KMS-11 (cell line): ENCODE measurements at regions not wholly inside any gene's neighbourhood (a gene's known extent, or its start where the extent isn't known, plus 50 kb on each side); places are given as distances from the start of the nearest gene placed in this dataset.

ENCODE experiments used
- H2AFZ ChIP-seq: fragments of 200-600 bp; sonication (generic); 2 replicates; pipeline ENCODE4 v1.6.1; 2016; ENCODE audit warnings: antibody characterized with exemption, mixed run types, low read depth
- H3K27ac ChIP-seq: fragments of 200-600 bp; sonication (generic); 2 replicates; pipeline ENCODE4 v1.6.1; 2016; ENCODE audit warnings: mild to moderate bottlenecking, mixed run types
- H3K27me3 ChIP-seq: fragments of 200-600 bp; sonication (generic); 2 replicates; pipeline ENCODE4 v1.6.1; 2017; ENCODE audit warnings: mild to moderate bottlenecking, low read depth, mixed run types, moderate library complexity; ENCODE audit not compliant: insufficient read depth
- H3K36me3 ChIP-seq: fragments of 200-600 bp; sonication (generic); 2 replicates; pipeline ENCODE4 v1.6.1; 2017; ENCODE audit warnings: mild to moderate bottlenecking, mixed run types; ENCODE audit not compliant: insufficient read depth
- H3K4me1 ChIP-seq: fragments of 200-600 bp; sonication (generic); 2 replicates; pipeline ENCODE4 v1.6.1; 2016; ENCODE audit warnings: mild to moderate bottlenecking, low read depth, mixed run types; ENCODE audit not compliant: poor library complexity, severe bottlenecking
- H3K4me2 ChIP-seq: fragments of 200-600 bp; sonication (generic); 2 replicates; pipeline ENCODE4 v1.7.0; 2016; ENCODE audit warnings: mild to moderate bottlenecking, mixed run types
- H3K4me3 ChIP-seq: fragments of 200-600 bp; sonication (generic); IDR thresholded peaks from 2 replicates; pipeline ENCODE4 v1.6.1; 2017; ENCODE audit warnings: low read depth, low read length, mixed read lengths; ENCODE audit not compliant: insufficient read depth
- H3K79me2 ChIP-seq: fragments of 200-600 bp; sonication (generic); 2 replicates; pipeline ENCODE4 v1.6.1; 2016; ENCODE audit warnings: low read depth, mixed run types; ENCODE audit not compliant: insufficient read depth
- H3K9ac ChIP-seq: fragments of 200-600 bp; sonication (generic); 2 replicates; pipeline ENCODE4 v1.6.1; 2016; ENCODE audit warnings: mild to moderate bottlenecking, mixed run types
- H4K20me1 ChIP-seq: fragments of 200-600 bp; sonication (generic); 2 replicates; pipeline ENCODE4 v1.6.1; 2016; ENCODE audit warnings: mild to moderate bottlenecking, mixed run types; ENCODE audit not compliant: insufficient read depth
- TF ChIP-seq, protein P1 (sequence below): fragments of 200-600 bp; sonication (generic); conservative IDR thresholded peaks from 2 replicates; pipeline ENCODE4 v1.6.1; 2017; ENCODE audit warnings: low read depth, mild to moderate bottlenecking, antibody characterized with exemption, low read length, moderate library complexity, mixed read lengths

DNA sequence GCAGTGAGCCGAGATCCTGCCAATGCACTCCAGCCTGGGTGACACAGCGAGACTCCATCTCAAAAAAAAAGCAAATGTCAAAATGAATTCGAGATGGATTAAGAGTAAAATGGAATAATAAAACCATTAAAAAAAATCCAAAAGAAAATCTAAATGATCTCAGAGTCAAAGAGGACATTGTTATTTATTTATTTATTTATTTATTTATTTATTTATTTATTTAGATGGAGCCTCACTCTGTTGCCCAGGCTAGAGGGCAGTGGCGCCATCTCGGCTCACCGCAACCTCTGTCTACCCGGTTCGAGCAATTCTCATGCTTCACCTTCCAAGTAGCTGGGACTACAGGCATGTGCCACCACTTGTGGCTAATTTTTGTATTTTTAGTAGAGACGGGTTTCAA, 349.2 kb downstream of the ANKRD30A start:
- H3K79me2 ChIP-seq = no peaks in the 10 kb centered on the region
- TF ChIP-seq, protein P1, sequence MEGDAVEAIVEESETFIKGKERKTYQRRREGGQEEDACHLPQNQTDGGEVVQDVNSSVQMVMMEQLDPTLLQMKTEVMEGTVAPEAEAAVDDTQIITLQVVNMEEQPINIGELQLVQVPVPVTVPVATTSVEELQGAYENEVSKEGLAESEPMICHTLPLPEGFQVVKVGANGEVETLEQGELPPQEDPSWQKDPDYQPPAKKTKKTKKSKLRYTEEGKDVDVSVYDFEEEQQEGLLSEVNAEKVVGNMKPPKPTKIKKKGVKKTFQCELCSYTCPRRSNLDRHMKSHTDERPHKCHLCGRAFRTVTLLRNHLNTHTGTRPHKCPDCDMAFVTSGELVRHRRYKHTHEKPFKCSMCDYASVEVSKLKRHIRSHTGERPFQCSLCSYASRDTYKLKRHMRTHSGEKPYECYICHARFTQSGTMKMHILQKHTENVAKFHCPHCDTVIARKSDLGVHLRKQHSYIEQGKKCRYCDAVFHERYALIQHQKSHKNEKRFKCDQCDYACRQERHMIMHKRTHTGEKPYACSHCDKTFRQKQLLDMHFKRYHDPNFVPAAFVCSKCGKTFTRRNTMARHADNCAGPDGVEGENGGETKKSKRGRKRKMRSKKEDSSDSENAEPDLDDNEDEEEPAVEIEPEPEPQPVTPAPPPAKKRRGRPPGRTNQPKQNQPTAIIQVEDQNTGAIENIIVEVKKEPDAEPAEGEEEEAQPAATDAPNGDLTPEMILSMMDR = no peak
- H3K9ac ChIP-seq = no peak overlapping the region
- no peak overlapping the region for H3K4me3 ChIP-seq
- H3K27me3 ChIP-seq = no peaks in the 10 kb centered on the region
- no peak overlapping the region for H2AFZ ChIP-seq
- H3K27ac ChIP-seq = no peak overlapping the region
- no peaks in the 10 kb centered on the region for H4K20me1 ChIP-seq
- H3K4me1 ChIP-seq = no peaks in the 10 kb centered on the region
- no peaks in the 10 kb centered on the region for H3K36me3 ChIP-seq
- no peak overlapping the region for H3K4me2 ChIP-seq

GRCh38 chr10:37473906-37474305, 348.5 kb downstream of the ANKRD30A start:
- Histone ChIP-seq H3K79me2 (no peaks in the 10 kb centered on the region), H3K27me3 (no peaks in the 10 kb centered on the region), H3K4me3 (no peak overlapping the region), H3K27ac (no peak overlapping the region), H2AFZ (no peak overlapping the region), H4K20me1 (no peaks in the 10 kb centered on the region), H3K4me1 (no peaks in the 10 kb centered on the region), H3K4me2 (no peak overlapping the region), H3K36me3 (no peaks in the 10 kb centered on the region), H3K9ac (no peak overlapping the region)
- TF ChIP-seq, protein P1 = no peak

DNA sequence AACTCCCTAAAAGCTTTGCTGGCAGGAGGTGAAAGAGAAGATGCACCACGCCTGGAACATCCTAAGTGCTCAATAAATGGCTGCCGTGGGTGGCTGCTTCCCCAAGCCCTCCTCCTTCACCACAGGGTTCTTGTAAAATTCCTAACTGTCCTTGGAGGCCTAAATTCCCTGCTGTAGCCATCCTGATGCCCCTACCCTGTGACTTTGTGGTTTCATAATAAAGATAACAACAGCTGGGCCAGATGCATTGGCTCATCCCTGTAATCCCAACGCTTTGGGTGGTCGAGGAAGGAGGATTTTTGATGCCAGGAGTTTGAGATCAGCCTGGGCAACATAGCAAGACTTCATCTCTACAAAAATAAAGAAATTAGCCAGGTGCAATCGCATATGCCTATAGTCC, 341.8 kb downstream of the ANKRD30A start:
- no peak overlapping the region for H3K4me3 ChIP-seq
- no peak overlapping the region for H3K27ac ChIP-seq
- no peaks in the 10 kb centered on the region for H3K27me3 ChIP-seq
- H3K9ac ChIP-seq = no peak overlapping the region
- H3K4me1 ChIP-seq = no peaks in the 10 kb centered on the region
- no peak overlapping the region for H2AFZ ChIP-seq
- no peaks in the 10 kb centered on the region for H4K20me1 ChIP-seq
- TF ChIP-seq, protein P1 = no peak
- H3K79me2 ChIP-seq = no peaks in the 10 kb centered on the region
- H3K4me2 ChIP-seq = no peak overlapping the region
- no peaks in the 10 kb centered on the region for H3K36me3 ChIP-seq

DNA sequence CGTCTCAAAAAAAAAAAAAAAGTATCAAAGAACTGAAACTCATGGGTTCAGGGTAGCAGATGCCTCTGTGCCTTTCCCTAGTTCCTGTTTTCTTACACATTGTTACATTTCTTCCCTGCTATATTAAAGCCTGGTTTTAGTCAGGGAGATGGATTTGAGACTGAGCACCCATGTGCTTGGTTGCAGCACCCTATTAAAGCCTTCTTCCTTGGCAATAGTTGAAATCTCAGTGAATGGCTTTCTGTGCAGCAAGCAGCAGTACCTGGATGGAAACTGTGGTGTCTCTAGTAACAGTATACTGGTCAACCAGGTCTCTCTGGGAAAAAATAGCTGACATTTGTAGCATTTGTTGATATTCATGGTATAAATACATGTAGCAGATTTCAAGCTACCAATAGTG, 331.1 kb downstream of the ANKRD30A start:
- H3K9ac ChIP-seq = no peak overlapping the region
- H2AFZ ChIP-seq = no peak overlapping the region
- no peaks in the 10 kb centered on the region for H3K4me1 ChIP-seq
- H3K4me2 ChIP-seq = no peak overlapping the region
- H4K20me1 ChIP-seq = no peaks in the 10 kb centered on the region
- no peaks in the 10 kb centered on the region for H3K36me3 ChIP-seq
- TF ChIP-seq, protein P1 = no peak
- no peak overlapping the region for H3K4me3 ChIP-seq
- no peak overlapping the region for H3K27ac ChIP-seq
- no peaks in the 10 kb centered on the region for H3K79me2 ChIP-seq
- no peaks in the 10 kb centered on the region for H3K27me3 ChIP-seq
